ENCODE measurements at regions not wholly inside any gene's neighbourhood (a gene's known extent, or its start where the extent isn't known, plus 50 kb on each side); places are given as distances from the start of the nearest gene placed in this dataset.

DNA sequence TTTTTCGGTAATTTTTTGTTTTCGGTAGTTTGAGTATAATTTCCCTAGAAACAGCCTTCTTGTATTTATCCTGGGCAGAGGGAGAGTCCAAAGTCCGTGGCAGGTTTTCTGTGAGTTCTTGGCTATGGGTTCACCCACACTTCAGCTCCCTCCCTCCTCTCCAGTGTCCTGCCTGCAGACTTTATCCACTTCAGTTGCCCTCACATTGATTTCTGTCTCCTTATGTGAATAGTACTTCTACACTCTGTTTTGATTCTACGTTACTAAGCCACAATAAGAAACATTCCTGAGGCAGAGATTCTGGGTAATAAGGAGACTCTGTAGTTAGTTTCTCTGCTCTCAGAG lies 868.6 kb downstream of the METTL15 start:
- TF ChIP-seq POLR2A (IDR thresholded peaks at IDR 0.05; ENCODE audit: low read depth, low read length) (no peak), POU2F2 (IDR thresholded peaks at IDR 0.05; ENCODE audit: low read depth, low read length) (no peak), SPI1 (IDR thresholded peaks at IDR 0.05; ENCODE audit: low read depth, low read length) (no peak), POLR2AphosphoS5 (IDR thresholded peaks at IDR 0.05; ENCODE audit: low read depth, low read length) (no peak), TAF1 (IDR thresholded peaks at IDR 0.05; ENCODE audit: low read depth, low read length) (no peak)
